ENCODE measurements at regions not wholly inside any gene's neighbourhood (a gene's known extent, or its start where the extent isn't known, plus 50 kb on each side); places are given as distances from the start of the nearest gene placed in this dataset.

- TF ChIP-seq RAD21 (IDR thresholded peaks at IDR 0.05) = peak in 1 of 2 donors; percentile 18
- no peak for TF ChIP-seq SP1 (IDR thresholded peaks at IDR 0.05)
- TF ChIP-seq GABPA (IDR thresholded peaks at IDR 0.05 in 1 of 2, conservative IDR thresholded peaks at IDR 0.05 in 1 of 2) = no peak
- TF ChIP-seq HNF4A (conservative IDR thresholded peaks at IDR 0.05) = peak in 1 of 2 donors; percentile 28
- no peak for TF ChIP-seq EGR1 (IDR thresholded peaks at IDR 0.05; ENCODE audit: low read depth in 2 of 2)
- TF ChIP-seq JUND (IDR thresholded peaks at IDR 0.05) = no peak
- TF ChIP-seq MAX (IDR thresholded peaks at IDR 0.05) = no peak
- TF ChIP-seq NR2F2 (IDR thresholded peaks at IDR 0.05) = peak; percentile 43
These were observed 135.3 kb upstream of the BMP2 start for GRCh38 chr20:6632187-6632586.

GRCh38 chr20:6630514-6630913 is 137.0 kb upstream of the BMP2 start:
- H3K4me3 ChIP-seq (ENCODE audit: low read depth in 1 of 3, low read length in 3 of 3) = no peak overlapping the region
- no peak for DNase-seq (ENCODE audit: low spot score)
- no peak overlapping the region for H3K27ac ChIP-seq (ENCODE audit: low read depth in 1 of 2, low read length in 2 of 2)
- H3K9ac ChIP-seq (ENCODE audit: low read depth in 1 of 2, low read length in 2 of 2) = no peak overlapping the region
- TF ChIP-seq GABPA (IDR thresholded peaks at IDR 0.05 in 1 of 2, conservative IDR thresholded peaks at IDR 0.05 in 1 of 2) (no peak), RXRA (IDR thresholded peaks at IDR 0.05) (no peak), EGR1 (IDR thresholded peaks at IDR 0.05; ENCODE audit: low read depth in 2 of 2) (no peak), RAD21 (IDR thresholded peaks at IDR 0.05) (no peak), ATF3 (IDR thresholded peaks at IDR 0.05) (no peak), TAF1 (conservative IDR thresholded peaks at IDR 0.05) (no peak), JUND (IDR thresholded peaks at IDR 0.05) (no peak), REST (IDR thresholded peaks at IDR 0.05) (no peak), NR2F2 (IDR thresholded peaks at IDR 0.05) (no peak), HNF4A (conservative IDR thresholded peaks at IDR 0.05) (no peak), YY1 (IDR thresholded peaks at IDR 0.05) (no peak), HNF4G (IDR thresholded peaks at IDR 0.05) (no peak), ZBTB33 (IDR thresholded peaks at IDR 0.05) (no peak), SP1 (IDR thresholded peaks at IDR 0.05) (no peak), FOXA2 (IDR thresholded peaks at IDR 0.05) (no peak)
- H3K27me3 ChIP-seq (ENCODE audit: control insufficient read depth in 4 of 4, insufficient read depth in 4 of 4, low read length in 3 of 4) = no peaks in the 10 kb centered on the region
- H3K4me1 ChIP-seq (ENCODE audit: control insufficient read depth in 4 of 4, insufficient read depth in 4 of 4, low read length in 3 of 4) = no peaks in the 10 kb centered on the region
- 50% methylated on average over 2 of the region's 2 CpGs for WGBS
- H3K9me3 ChIP-seq (ENCODE audit: control insufficient read depth in 4 of 4, low read length in 3 of 4) = peaks cover 0 to 1% (median 0%) of the 10 kb centered on the region in 4 donors
- no peaks in the 10 kb centered on the region for H3K36me3 ChIP-seq (ENCODE audit: control insufficient read depth in 4 of 4, insufficient read depth in 3 of 4, low read depth in 1 of 4, low read length in 3 of 4)

More at GRCh38 chr20:6632187-6632586, 135.3 kb upstream of the BMP2 start:
- H3K4me1 ChIP-seq (ENCODE audit: control insufficient read depth in 4 of 4, insufficient read depth in 4 of 4, low read length in 3 of 4) = no peaks in the 10 kb centered on the region
- WGBS = 21% methylated on average over 4 of the region's 4 CpGs
- H3K27ac ChIP-seq (ENCODE audit: low read depth in 1 of 2, low read length in 2 of 2) = no peak overlapping the region
- no peaks in the 10 kb centered on the region for H3K36me3 ChIP-seq (ENCODE audit: control insufficient read depth in 4 of 4, insufficient read depth in 3 of 4, low read depth in 1 of 4, low read length in 3 of 4)
- H3K27me3 ChIP-seq (ENCODE audit: control insufficient read depth in 4 of 4, insufficient read depth in 4 of 4, low read length in 3 of 4) = no peaks in the 10 kb centered on the region
- DNase-seq (ENCODE audit: low spot score) = no peak
- H3K4me3 ChIP-seq (ENCODE audit: low read depth in 1 of 3, low read length in 3 of 3) = no peak overlapping the region
- H3K9me3 ChIP-seq (ENCODE audit: control insufficient read depth in 4 of 4, low read length in 3 of 4) = no peaks in the 10 kb centered on the region
- H3K9ac ChIP-seq (ENCODE audit: low read depth in 1 of 2, low read length in 2 of 2) = no peak overlapping the region
